ENCODE measurements at regions not wholly inside any gene's neighbourhood (a gene's known extent, or its start where the extent isn't known, plus 50 kb on each side); places are given as distances from the start of the nearest gene placed in this dataset.

DNA sequence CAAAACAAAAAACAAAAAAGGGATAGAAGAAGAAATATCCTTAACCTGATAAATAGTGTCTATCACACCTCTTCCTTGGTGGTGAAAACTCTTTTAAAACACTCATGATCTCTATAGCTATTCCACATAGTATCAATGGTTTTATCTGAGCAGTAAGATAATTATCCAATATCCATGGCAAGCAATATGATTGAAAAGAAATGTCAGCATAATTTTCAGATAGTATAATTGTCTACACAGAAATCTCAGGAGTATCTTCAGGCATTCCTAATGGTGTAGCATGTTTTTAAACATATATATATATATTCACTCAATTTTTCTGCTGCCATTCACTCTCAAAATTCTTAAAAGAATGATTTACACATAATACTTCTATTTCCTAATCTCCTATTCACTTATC lies 938.0 kb upstream of the SLC35B3 start:
- TF ChIP-seq, protein P1, sequence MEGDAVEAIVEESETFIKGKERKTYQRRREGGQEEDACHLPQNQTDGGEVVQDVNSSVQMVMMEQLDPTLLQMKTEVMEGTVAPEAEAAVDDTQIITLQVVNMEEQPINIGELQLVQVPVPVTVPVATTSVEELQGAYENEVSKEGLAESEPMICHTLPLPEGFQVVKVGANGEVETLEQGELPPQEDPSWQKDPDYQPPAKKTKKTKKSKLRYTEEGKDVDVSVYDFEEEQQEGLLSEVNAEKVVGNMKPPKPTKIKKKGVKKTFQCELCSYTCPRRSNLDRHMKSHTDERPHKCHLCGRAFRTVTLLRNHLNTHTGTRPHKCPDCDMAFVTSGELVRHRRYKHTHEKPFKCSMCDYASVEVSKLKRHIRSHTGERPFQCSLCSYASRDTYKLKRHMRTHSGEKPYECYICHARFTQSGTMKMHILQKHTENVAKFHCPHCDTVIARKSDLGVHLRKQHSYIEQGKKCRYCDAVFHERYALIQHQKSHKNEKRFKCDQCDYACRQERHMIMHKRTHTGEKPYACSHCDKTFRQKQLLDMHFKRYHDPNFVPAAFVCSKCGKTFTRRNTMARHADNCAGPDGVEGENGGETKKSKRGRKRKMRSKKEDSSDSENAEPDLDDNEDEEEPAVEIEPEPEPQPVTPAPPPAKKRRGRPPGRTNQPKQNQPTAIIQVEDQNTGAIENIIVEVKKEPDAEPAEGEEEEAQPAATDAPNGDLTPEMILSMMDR (IDR thresholded peaks at IDR 0.05; ENCODE audit: borderline replicate concordance, insufficient read depth, low read depth, low read length), result no peak
- no peak overlapping the region for H3K4me3 ChIP-seq (ENCODE audit: low read depth, low read length)

DNA sequence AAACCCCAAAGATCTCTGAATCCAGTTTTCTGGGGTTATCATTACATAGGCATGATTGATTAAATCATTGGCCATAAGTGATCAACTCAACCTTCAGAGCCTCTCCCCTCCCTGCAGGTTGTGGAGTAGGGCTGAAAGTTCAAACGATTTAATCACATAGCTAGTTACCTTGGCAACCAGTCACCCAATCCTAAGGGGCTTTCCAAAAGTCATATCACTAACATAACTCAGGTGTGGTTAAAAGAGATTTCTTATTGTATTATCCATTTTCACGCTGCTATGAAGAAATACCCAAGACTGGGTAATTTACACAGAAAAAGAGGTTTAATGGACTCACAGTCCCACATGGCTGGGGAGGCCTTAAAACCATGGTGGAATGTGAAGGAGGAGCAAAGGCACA lies 935.1 kb upstream of the SLC35B3 start:
- TF ChIP-seq, protein P1 (IDR thresholded peaks at IDR 0.05; ENCODE audit: borderline replicate concordance, insufficient read depth, low read depth, low read length), result no peak
- no peak overlapping the region for H3K4me3 ChIP-seq (ENCODE audit: low read depth, low read length)

DNA sequence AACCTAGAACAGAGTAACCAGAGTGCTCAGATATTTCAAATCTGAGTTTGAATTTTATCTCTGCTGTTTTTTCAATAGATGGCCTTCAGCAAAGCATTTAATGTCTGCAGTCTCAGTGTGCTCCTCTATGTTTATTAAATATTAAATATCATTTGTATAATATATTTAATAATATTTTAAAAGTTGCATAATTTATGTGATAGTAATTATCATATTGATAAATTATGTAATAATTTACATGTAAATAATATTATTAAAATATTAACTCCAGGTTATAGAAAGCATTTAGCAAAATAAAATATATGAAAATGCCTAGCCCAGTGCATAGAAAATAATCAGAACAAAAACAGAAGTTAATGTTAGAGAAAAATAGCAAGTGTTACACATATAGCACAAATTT lies 930.0 kb upstream of the SLC35B3 start:
- TF ChIP-seq, protein P1 (IDR thresholded peaks at IDR 0.05; ENCODE audit: borderline replicate concordance, insufficient read depth, low read depth, low read length), result no peak
- no peak overlapping the region for H3K4me3 ChIP-seq (ENCODE audit: low read depth, low read length)

DNA sequence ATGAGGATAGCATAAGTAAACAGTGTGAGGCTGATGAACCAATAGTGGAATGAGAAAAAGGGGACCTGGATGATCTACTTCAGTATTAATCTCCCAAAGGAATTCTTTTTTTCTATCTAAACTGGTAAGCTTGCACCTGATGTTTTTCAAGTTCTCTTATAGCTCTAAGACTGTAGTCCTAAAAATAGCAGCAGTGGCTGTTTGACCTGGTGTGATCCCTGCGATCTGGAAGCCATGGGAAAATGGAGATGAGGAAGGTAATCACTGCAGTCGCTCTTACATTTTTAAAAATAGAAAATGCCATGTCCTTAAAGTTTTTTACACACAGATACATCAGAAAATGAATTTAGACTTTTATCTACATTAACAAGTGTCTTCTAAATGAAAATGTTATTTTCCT lies 926.4 kb upstream of the SLC35B3 start:
- TF ChIP-seq, protein P1 (IDR thresholded peaks at IDR 0.05; ENCODE audit: borderline replicate concordance, insufficient read depth, low read depth, low read length), result no peak
- H3K4me3 ChIP-seq (ENCODE audit: low read depth, low read length), result no peak overlapping the region

DNA sequence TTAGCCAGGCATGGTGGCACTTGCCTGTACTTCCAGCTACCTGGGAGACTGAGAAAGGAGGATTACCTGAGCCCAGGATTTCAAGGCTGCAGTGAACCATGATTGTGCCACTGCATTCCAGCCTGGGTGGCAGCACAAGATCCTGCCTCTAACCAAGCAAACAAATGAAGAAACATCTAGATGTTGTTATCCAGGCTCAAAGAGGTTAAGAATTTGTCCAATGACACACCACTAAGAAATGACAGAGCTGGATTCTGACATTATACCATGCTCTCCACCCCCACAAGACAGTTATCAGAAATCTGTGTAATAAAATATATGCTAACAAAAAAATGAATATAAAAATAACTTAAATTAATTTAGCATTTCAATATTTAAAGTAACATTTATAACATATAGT lies 925.5 kb upstream of the SLC35B3 start:
- no peak overlapping the region for H3K4me3 ChIP-seq (ENCODE audit: low read depth, low read length)
- TF ChIP-seq, protein P1 (IDR thresholded peaks at IDR 0.05; ENCODE audit: borderline replicate concordance, insufficient read depth, low read depth, low read length), result no peak

DNA sequence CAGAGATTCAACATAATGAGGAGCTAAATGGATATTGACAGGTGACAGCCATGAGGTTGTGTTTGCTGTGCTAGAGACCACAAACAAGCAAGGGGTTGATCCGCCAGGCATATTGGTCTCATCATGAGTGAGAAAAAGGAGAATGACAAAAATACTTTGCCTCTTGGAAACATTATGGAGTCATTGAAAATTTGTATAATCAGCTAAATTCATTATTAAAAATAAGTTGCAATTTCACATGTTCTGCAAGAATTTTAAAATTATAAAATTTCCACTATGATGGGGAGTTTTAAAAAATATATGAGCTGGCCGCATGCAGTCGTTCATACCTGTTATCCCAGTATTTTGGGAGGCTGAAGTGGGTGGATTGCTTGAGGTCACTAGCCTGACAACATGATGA lies 912.3 kb upstream of the SLC35B3 start:
- H3K4me3 ChIP-seq (ENCODE audit: low read depth, low read length), result no peak overlapping the region
- TF ChIP-seq, protein P1 (IDR thresholded peaks at IDR 0.05; ENCODE audit: borderline replicate concordance, insufficient read depth, low read depth, low read length), result no peak

DNA sequence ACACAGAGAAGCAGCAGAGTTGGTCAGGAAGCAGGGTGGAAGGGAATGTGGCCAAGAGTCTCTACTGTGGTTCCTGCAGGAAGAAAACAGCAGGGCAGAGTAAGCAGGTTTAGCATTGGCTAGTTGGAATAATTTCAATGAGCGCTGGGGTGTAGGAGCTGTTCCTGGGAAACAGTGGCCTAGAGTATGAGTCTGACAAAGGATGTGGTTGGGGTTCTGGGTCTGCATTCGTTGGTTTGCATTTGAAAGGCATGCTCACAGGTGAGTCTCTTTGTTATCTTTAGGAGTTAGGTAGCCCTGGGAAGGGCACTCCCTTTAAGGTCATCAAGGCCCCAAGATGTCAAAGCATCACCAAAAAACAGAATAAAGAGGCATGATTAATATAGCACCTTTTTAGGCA lies 911.6 kb upstream of the SLC35B3 start:
- no peak overlapping the region for H3K4me3 ChIP-seq (ENCODE audit: low read depth, low read length)
- TF ChIP-seq, protein P1 (IDR thresholded peaks at IDR 0.05; ENCODE audit: borderline replicate concordance, insufficient read depth, low read depth, low read length), result no peak
